SU-DHL-6 (cell line): ENCODE measurements at regions not wholly inside any gene's neighbourhood (a gene's known extent, or its start where the extent isn't known, plus 50 kb on each side); places are given as distances from the start of the nearest gene placed in this dataset.

Experiments
- H2AFZ ChIP-seq: fragments of 200-600 bp; sonication (generic); 2 replicates; pipeline ENCODE4 v1.6.1; 2014; ENCODE audit warnings: low read depth, mild to moderate bottlenecking, moderate library complexity, mixed read lengths, antibody characterized with exemption, low read length; ENCODE audit not compliant: severe bottlenecking
- H3F3A ChIP-seq: fragments of 200-600 bp; shearing (Covaris generic); 2 replicates; pipeline ENCODE4 v1.6.0; 2016; ENCODE audit warnings: antibody characterized with exemption, mild to moderate bottlenecking; ENCODE audit not compliant: insufficient read depth
- H3K27ac ChIP-seq: fragments of 200-600 bp; sonication (generic); 2 replicates; pipeline ENCODE4 v1.5.1; 2016; ENCODE audit warnings: low read depth, mild to moderate bottlenecking, low read length, moderate library complexity, mixed read lengths
- H3K27me3 ChIP-seq: fragments of 200-600 bp; sonication (generic), shearing (Covaris generic); 2 replicates; pipeline ENCODE4 v1.6.0; 2014; ENCODE audit warnings: mild to moderate bottlenecking, low read length
- H3K36me3 ChIP-seq: fragments of 200-600 bp; sonication (generic); 2 replicates; pipeline ENCODE4 v1.6.1; 2014; ENCODE audit warnings: mild to moderate bottlenecking, low read length, mixed read lengths
- H3K4me2 ChIP-seq: fragments of 300-600, 200-600 bp; shearing (Covaris generic), sonication (generic); 2 replicates; pipeline ENCODE4 v1.6.0; 2014; ENCODE audit warnings: low read length, low read depth, mild to moderate bottlenecking; ENCODE audit not compliant: poor library complexity, severe bottlenecking
- H3K4me3 ChIP-seq: fragments of 200-600 bp; sonication (generic); 2 replicates; pipeline ENCODE4 v1.5.1; 2014; ENCODE audit warnings: antibody characterized with exemption, low read length, mild to moderate bottlenecking, mixed read lengths; ENCODE audit not compliant: insufficient read depth, poor library complexity, severe bottlenecking
- H3K79me2 ChIP-seq: fragments of 200-600 bp; sonication (generic); 2 replicates; pipeline ENCODE4 v1.6.1; 2014; ENCODE audit warnings: mild to moderate bottlenecking, low read length, moderate library complexity; ENCODE audit not compliant: insufficient read depth
- H3K9ac ChIP-seq: fragments of 200-600 bp; sonication (generic); 2 replicates; pipeline ENCODE4 v1.7.0; 2014; ENCODE audit warnings: mild to moderate bottlenecking, low read length
- H3K9me2 ChIP-seq: fragments of 200-600 bp; sonication (generic); replicated peaks from 2 replicates; pipeline ENCODE4 v1.6.1; 2014; ENCODE audit warnings: low read length; ENCODE audit not compliant: insufficient read depth
- H3K9me3 ChIP-seq: fragments of 200-600 bp; sonication (generic); 2 replicates; pipeline ENCODE4 v1.6.1; 2014; ENCODE audit warnings: low read length, mixed read lengths; ENCODE audit not compliant: insufficient read depth
- H4K20me1 ChIP-seq: fragments of 200-600 bp; sonication (generic); 2 replicates; pipeline ENCODE4 v1.6.1; 2014; ENCODE audit warnings: low read depth, mild to moderate bottlenecking, antibody characterized with exemption, low read length, moderate library complexity, mixed read lengths
- CTCF ChIP-seq: fragments of 200-600 bp; sonication (generic); IDR thresholded peaks from one replicate; pipeline ENCODE4 v1.5.1; 2017; ENCODE audit warnings: antibody characterized with exemption, mild to moderate bottlenecking, low read length, moderate library complexity; ENCODE audit not compliant: insufficient read depth, poor library complexity, severe bottlenecking
- EZH2phosphoT487 ChIP-seq: fragments of 200-600 bp; sonication (generic), shearing (Covaris generic); conservative IDR thresholded peaks from 2 replicates; pipeline ENCODE4 v1.6.1; 2018; ENCODE audit warnings: mild to moderate bottlenecking, antibody characterized with exemption, low read length, moderate library complexity, mixed read lengths

- H3K79me2 ChIP-seq = no peaks in the 10 kb centered on the region
These were observed 76.4 kb downstream of the CXXC4 start for GRCh38 chr4:104418286-104418685.

GRCh38 chr4:104417357-104417882 is 77.3 kb downstream of the CXXC4 start:
- H2AFZ ChIP-seq = no peak overlapping the region
- no peaks in the 10 kb centered on the region for H3F3A ChIP-seq
- H3K9me3 ChIP-seq = no peaks in the 10 kb centered on the region
- no peaks in the 10 kb centered on the region for H3K9me2 ChIP-seq
- H3K79me2 ChIP-seq = no peaks in the 10 kb centered on the region
- H4K20me1 ChIP-seq = no peaks in the 10 kb centered on the region
- no peaks in the 10 kb centered on the region for H3K27me3 ChIP-seq
- H3K27ac ChIP-seq = no peak overlapping the region
- no peak overlapping the region for H3K4me3 ChIP-seq
- H3K9ac ChIP-seq = no peak overlapping the region
- no peak overlapping the region for H3K4me2 ChIP-seq
- no peak for TF ChIP-seq EZH2phosphoT487
- TF ChIP-seq CTCF = no peak
- H3K36me3 ChIP-seq = no peaks in the 10 kb centered on the region

More at GRCh38 chr4:104418286-104418685, 76.4 kb downstream of the CXXC4 start:
- H3K4me2 ChIP-seq = no peak overlapping the region
- no peak overlapping the region for H2AFZ ChIP-seq
- H3K27me3 ChIP-seq = no peaks in the 10 kb centered on the region
- no peaks in the 10 kb centered on the region for H3K36me3 ChIP-seq
- TF ChIP-seq CTCF = no peak
- TF ChIP-seq EZH2phosphoT487 = no peak
- no peaks in the 10 kb centered on the region for H3K9me2 ChIP-seq
- H3K9me3 ChIP-seq = no peaks in the 10 kb centered on the region
- no peaks in the 10 kb centered on the region for H4K20me1 ChIP-seq
- H3F3A ChIP-seq = no peaks in the 10 kb centered on the region
- no peak overlapping the region for H3K27ac ChIP-seq
- no peak overlapping the region for H3K9ac ChIP-seq
- H3K4me3 ChIP-seq = no peak overlapping the region

DNA sequence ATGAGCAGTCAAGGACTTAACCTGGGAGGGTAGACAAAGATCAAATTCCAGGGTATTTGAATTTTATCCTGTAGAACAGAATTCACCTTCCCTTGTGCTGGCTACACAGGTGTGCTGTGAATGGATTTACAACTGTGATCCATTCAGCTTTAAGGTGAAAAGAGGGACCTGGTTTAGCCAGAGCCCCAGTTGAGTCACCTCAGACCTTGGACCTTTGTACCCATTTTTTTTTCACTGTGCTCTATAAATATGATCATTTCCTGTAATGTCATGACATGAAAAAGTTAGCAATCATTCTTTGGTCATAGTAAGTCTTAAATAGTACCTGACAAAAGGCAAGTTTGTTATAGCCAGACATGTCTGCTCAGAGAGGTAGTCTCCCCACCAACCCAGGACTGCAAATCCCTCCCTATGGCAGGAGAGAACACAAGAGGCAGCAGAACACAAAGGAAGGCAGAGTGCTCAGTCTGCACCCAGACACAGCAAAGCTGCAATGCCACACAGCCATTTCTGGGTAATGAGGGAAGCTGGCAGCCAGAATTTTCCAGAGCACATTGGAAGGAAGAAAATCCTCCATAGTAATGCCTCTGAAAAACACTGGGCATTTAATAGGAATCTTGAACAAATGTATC is 77.9 kb downstream of the CXXC4 start:
- Histone ChIP-seq H3K9me2 (no peaks in the 10 kb centered on the region), H3K4me2 (no peak overlapping the region), H3K4me3 (no peak overlapping the region), H2AFZ (no peak overlapping the region), H3K36me3 (no peaks in the 10 kb centered on the region), H3K9me3 (no peaks in the 10 kb centered on the region), H3K79me2 (no peaks in the 10 kb centered on the region), H3K27me3 (no peaks in the 10 kb centered on the region), H4K20me1 (no peaks in the 10 kb centered on the region), H3K9ac (no peak overlapping the region), H3K27ac (no peak overlapping the region), H3F3A (no peaks in the 10 kb centered on the region)
- no peak for TF ChIP-seq EZH2phosphoT487
- TF ChIP-seq CTCF = no peak
